OCI-LY1 (cell line): ENCODE measurements at regions not wholly inside any gene's neighbourhood (a gene's known extent, or its start where the extent isn't known, plus 50 kb on each side); places are given as distances from the start of the nearest gene placed in this dataset.
A peak's percentile ranks its signal among the peaks of the same experiment; 100 is the strongest.

Source experiments
- H2AFZ ChIP-seq: fragments of 200-600 bp; sonication (generic), shearing (Covaris generic); 2 replicates; pipeline ENCODE4 v1.6.0; 2014; ENCODE audit warnings: antibody characterized with exemption, mild to moderate bottlenecking, low read length
- H3F3A ChIP-seq: fragments of 200-600 bp; sonication (generic), shearing (Covaris generic); 2 replicates; pipeline ENCODE4 v1.6.0; 2014; ENCODE audit warnings: mild to moderate bottlenecking, antibody characterized with exemption, low read length, moderate library complexity; ENCODE audit not compliant: insufficient read depth
- H3K27ac ChIP-seq: fragments of 200-600 bp; sonication (generic); 2 replicates; pipeline ENCODE4 v1.5.1; 2014; ENCODE audit warnings: low read length, mixed run types, mild to moderate bottlenecking, low read depth; ENCODE audit not compliant: poor library complexity, severe bottlenecking
- H3K27me3 ChIP-seq: fragments of 200-600 bp; sonication (generic); 2 replicates; pipeline ENCODE4 v1.6.0; 2014; ENCODE audit warnings: antibody characterized with exemption, mild to moderate bottlenecking, low read length, moderate library complexity; ENCODE audit not compliant: insufficient read depth
- H3K36me3 ChIP-seq: fragments of 200-600 bp; sonication (generic); 2 replicates; pipeline ENCODE4 v1.6.1; 2014; ENCODE audit warnings: mild to moderate bottlenecking, antibody characterized with exemption, low read length, moderate library complexity, mixed read lengths; ENCODE audit not compliant: insufficient read depth
- H3K4me1 ChIP-seq: fragments of 200-600 bp; sonication (generic); 2 replicates; pipeline ENCODE4 v1.5.1; 2014; ENCODE audit warnings: mild to moderate bottlenecking, low read length, moderate library complexity; ENCODE audit not compliant: insufficient read depth, severe bottlenecking
- H3K4me2 ChIP-seq: fragments of 200-600 bp; sonication (generic), shearing (Covaris generic); 2 replicates; pipeline ENCODE4 v1.6.1; 2014; ENCODE audit warnings: low read length
- H3K4me3 ChIP-seq: fragments of 200-600 bp; sonication (generic); 2 replicates; pipeline ENCODE4 v1.5.1; 2014; ENCODE audit warnings: low read length, low read depth, mild to moderate bottlenecking, mixed read lengths; ENCODE audit not compliant: poor library complexity, severe bottlenecking
- H3K79me2 ChIP-seq: fragments of 200-600 bp; shearing (Covaris generic); 2 replicates; pipeline ENCODE4 v1.6.1; 2016; ENCODE audit warnings: mixed run types, low read length, mixed read lengths; ENCODE audit not compliant: insufficient read depth
- H3K9ac ChIP-seq: fragments of 200-600 bp; sonication (generic), shearing (Covaris generic); 2 replicates; pipeline ENCODE4 v1.6.1; 2014; ENCODE audit warnings: mild to moderate bottlenecking, low read length, mixed read lengths
- H3K9me2 ChIP-seq: fragments of 200-600 bp; sonication (generic), shearing (Covaris generic); 2 replicates; pipeline ENCODE4 v1.6.1; 2014; ENCODE audit warnings: low read depth, mild to moderate bottlenecking, low read length, mixed read lengths
- H3K9me3 ChIP-seq: fragments of 200-600 bp; shearing (Covaris generic); 2 replicates; pipeline ENCODE4 v1.6.1; 2014; ENCODE audit warnings: low read length, mixed read lengths
- H4K20me1 ChIP-seq: fragments of 200-600 bp; sonication (generic), shearing (Covaris generic); 2 replicates; pipeline ENCODE4 v1.6.0; 2016; ENCODE audit warnings: mild to moderate bottlenecking, low read length; ENCODE audit not compliant: insufficient read depth
- CTCF ChIP-seq: fragments of 200-600 bp; sonication (generic), shearing (Covaris generic); IDR thresholded peaks from 2 replicates; pipeline ENCODE4 v1.5.1; 2017; ENCODE audit warnings: mild to moderate bottlenecking, antibody characterized with exemption, low read length, moderate library complexity, mixed read lengths
- EZH2 ChIP-seq: fragments of 200-600 bp; sonication (generic), shearing (Covaris generic); IDR thresholded peaks from 2 replicates; pipeline ENCODE4 v1.8.0; 2017; ENCODE audit warnings: borderline replicate concordance, mixed run types, mild to moderate bottlenecking, antibody characterized with exemption, low read length, moderate library complexity, mixed read lengths

- H3K9me3 ChIP-seq: no peaks in the 10 kb centered on the region
- no peak overlapping the region for H3K4me3 ChIP-seq
- no peaks in the 10 kb centered on the region for H3K36me3 ChIP-seq
- TF ChIP-seq CTCF (no peak), EZH2 (no peak)
- H3K4me1 ChIP-seq: no peaks in the 10 kb centered on the region
- H3K27ac ChIP-seq: no peak overlapping the region
- no peaks in the 10 kb centered on the region for H3K9me2 ChIP-seq
- H3K9ac ChIP-seq: no peak overlapping the region
- H4K20me1 ChIP-seq: no peaks in the 10 kb centered on the region
- no peak overlapping the region for H3K4me2 ChIP-seq
- H3K79me2 ChIP-seq: no peaks in the 10 kb centered on the region
- no peaks in the 10 kb centered on the region for H3K27me3 ChIP-seq
- H2AFZ ChIP-seq: no peak overlapping the region
- no peaks in the 10 kb centered on the region for H3F3A ChIP-seq
Measured at GRCh38 chr5:89883967-89884366, 525.6 kb downstream of the CETN3 start.

- H4K20me1 ChIP-seq: no peaks in the 10 kb centered on the region
- H3K36me3 ChIP-seq: no peaks in the 10 kb centered on the region
- no peaks in the 10 kb centered on the region for H3K9me3 ChIP-seq
- H3K27me3 ChIP-seq: no peaks in the 10 kb centered on the region
- H3K4me2 ChIP-seq: no peak overlapping the region
- H3K9ac ChIP-seq: no peak overlapping the region
- no peaks in the 10 kb centered on the region for H3K4me1 ChIP-seq
- no peak overlapping the region for H3K4me3 ChIP-seq
- no peak overlapping the region for H3K27ac ChIP-seq
- H3F3A ChIP-seq: no peaks in the 10 kb centered on the region
- H3K79me2 ChIP-seq: no peaks in the 10 kb centered on the region
- no peak for TF ChIP-seq CTCF
- no peak for TF ChIP-seq EZH2
- no peak overlapping the region for H2AFZ ChIP-seq
- no peaks in the 10 kb centered on the region for H3K9me2 ChIP-seq
Measured at GRCh38 chr5:89878140-89879132, 531.1 kb downstream of the CETN3 start.

GRCh38 chr5:89871906-89872305 is 537.6 kb downstream of the CETN3 start:
- H3K4me2 ChIP-seq: no peak overlapping the region; the same call in 1 of the 2 replicates

More at GRCh38 chr5:89871906-89872305, 537.6 kb downstream of the CETN3 start:
- Histone ChIP-seq H3K36me3 (no peaks in the 10 kb centered on the region), H3K27ac (no peak overlapping the region), H2AFZ (0 out of 2 replicates have a peak overlapping the region, but pooled peaks have one; percentile 30), H3K4me3 (no peak overlapping the region), H4K20me1 (no peaks in the 10 kb centered on the region), H3K9ac (no peak overlapping the region), H3K9me2 (no peaks in the 10 kb centered on the region), H3F3A (no peaks in the 10 kb centered on the region), H3K79me2 (no peaks in the 10 kb centered on the region), H3K27me3 (no peaks in the 10 kb centered on the region), H3K9me3 (no peaks in the 10 kb centered on the region), H3K4me1 (peaks cover 10% of the 10 kb centered on the region)
- TF ChIP-seq CTCF (no peak), EZH2 (no peak)
